GM23338 (cell line): ENCODE measurements at regions not wholly inside any gene's neighbourhood (a gene's known extent, or its start where the extent isn't known, plus 50 kb on each side); places are given as distances from the start of the nearest gene placed in this dataset.
"Not testable (repeated sequence)": the region's sequence is repeated elsewhere in the genome, so short reads cannot be mapped to it uniquely, and the experiment has no call there.

Experiments used
- ATAC-seq: fragments of 200-7000 bp; cut with Tn5 transposase; 3 replicates; pipeline ENCODE4 v1.9.1; 2020
- DNase-seq: peaks from one replicate; pipeline ENCODE4 v3.0.0-alpha.2; 2015; ENCODE audit warnings: low spot score
- H2AFZ ChIP-seq: fragments of 200-600 bp; sonication (generic); 2 replicates; pipeline ENCODE4 v1.8.0; 2016; ENCODE audit warnings: antibody characterized with exemption, mild to moderate bottlenecking, moderate library complexity
- H3F3A ChIP-seq: fragments of 200-600 bp; sonication (generic); replicated peaks from 2 replicates; pipeline ENCODE4 v1.8.0; 2017; ENCODE audit warnings: antibody characterized with exemption, mixed run types, low read depth
- H3K27ac ChIP-seq: fragments of 200-600 bp; sonication (generic); 2 replicates; pipeline ENCODE4 v1.6.1; 2016; ENCODE audit warnings: low read depth
- H3K27me3 ChIP-seq: fragments of 200-600 bp; sonication (generic); 2 replicates; pipeline ENCODE4 v1.8.0; 2016; ENCODE audit warnings: mild to moderate bottlenecking, mixed run types, moderate library complexity; ENCODE audit not compliant: insufficient read depth
- H3K36me3 ChIP-seq: fragments of 200-600 bp; sonication (generic); 2 replicates; pipeline ENCODE4 v1.8.0; 2016; ENCODE audit warnings: mild to moderate bottlenecking; ENCODE audit not compliant: insufficient read depth
- H3K4me1 ChIP-seq: fragments of 200-600 bp; sonication (generic); 2 replicates; pipeline ENCODE4 v1.8.0; 2016; ENCODE audit warnings: mild to moderate bottlenecking, moderate library complexity; ENCODE audit not compliant: insufficient read depth
- H3K4me2 ChIP-seq: fragments of 200-600 bp; sonication (generic); 2 replicates; pipeline ENCODE4 v1.7.1; 2017; ENCODE audit warnings: mixed run types
- H3K4me3 ChIP-seq: fragments of 200-600 bp; sonication (generic); 2 replicates; pipeline ENCODE4 v1.6.1; 2016; ENCODE audit warnings: mixed run types
- H3K79me2 ChIP-seq: fragments of 200-600 bp; sonication (generic); replicated peaks from 2 replicates; pipeline ENCODE4 v1.8.0; 2017; ENCODE audit warnings: mild to moderate bottlenecking; ENCODE audit not compliant: insufficient read depth
- H3K9me2 ChIP-seq: fragments of 200-600 bp; sonication (generic); 2 replicates; pipeline ENCODE4 v1.8.0; 2017; ENCODE audit not compliant: insufficient read depth
- H4K20me1 ChIP-seq: fragments of 200-600 bp; sonication (generic); replicated peaks from 2 replicates; pipeline ENCODE4 v1.8.0; 2017; ENCODE audit warnings: mild to moderate bottlenecking; ENCODE audit not compliant: insufficient read depth
- H3K27ac Mint-ChIP-seq: 2 replicates; pipeline ENCODE4 v1.8.0; 2020; ENCODE audit warnings: inconsistent platforms, mild to moderate bottlenecking, moderate library complexity, mixed read lengths
- H3K27me3 Mint-ChIP-seq: 3 replicates; pipeline ENCODE4 v1.8.0; 2022; ENCODE audit warnings: low read depth, mild to moderate bottlenecking, moderate library complexity, mixed read lengths, inconsistent platforms; ENCODE audit not compliant: insufficient read depth, poor library complexity
- H3K36me3 Mint-ChIP-seq: 3 replicates; pipeline ENCODE4 v1.8.0; 2021; ENCODE audit warnings: low read depth, mild to moderate bottlenecking, inconsistent platforms, moderate library complexity, mixed read lengths
- H3K4me1 Mint-ChIP-seq: 3 replicates; pipeline ENCODE4 v1.8.0; 2020; ENCODE audit warnings: mild to moderate bottlenecking, inconsistent platforms, mixed read lengths
- H3K4me3 Mint-ChIP-seq: 3 replicates; pipeline ENCODE4 v1.8.0; 2021; ENCODE audit warnings: moderate library complexity, mild to moderate bottlenecking, inconsistent platforms, mixed read lengths
- H3K9me3 Mint-ChIP-seq: 3 replicates; pipeline ENCODE4 v1.8.0; 2020; ENCODE audit warnings: moderate library complexity, mild to moderate bottlenecking, inconsistent platforms, mixed read lengths

DNA sequence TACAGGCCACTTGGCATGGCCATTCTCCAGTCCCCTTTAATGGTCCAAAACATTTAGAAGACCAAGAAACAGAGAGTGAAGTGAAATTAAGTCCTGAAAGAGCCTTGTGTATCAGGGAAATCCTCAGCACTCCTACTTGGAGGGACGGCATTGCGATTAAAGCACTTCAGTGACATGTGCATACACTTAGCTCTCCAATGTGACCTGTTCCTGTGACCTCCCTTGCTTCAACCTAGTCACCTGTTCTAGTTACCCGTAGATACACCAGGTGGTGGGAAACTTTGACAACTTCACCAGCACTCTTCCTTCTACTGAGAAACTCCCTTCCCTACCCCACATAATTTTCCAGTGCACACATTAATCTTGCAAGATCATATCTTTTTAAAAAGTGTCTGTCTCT, 785.3 kb downstream of the TTLL7 start:
- DNase-seq, H3K4me3 ChIP-seq, H3K27me3 ChIP-seq, H3K36me3 ChIP-seq, H3K36me3 Mint-ChIP-seq, H2AFZ ChIP-seq, H3K4me2 ChIP-seq, H3K79me2 ChIP-seq, H3K27me3 Mint-ChIP-seq, H3K9me3 Mint-ChIP-seq, H4K20me1 ChIP-seq, H3K4me3 Mint-ChIP-seq, H3F3A ChIP-seq, H3K9me2 ChIP-seq, H3K27ac ChIP-seq, ATAC-seq, H3K27ac Mint-ChIP-seq: not testable (repeated sequence)
- peaks cover 17% of the 10 kb centered on the region for H3K4me1 Mint-ChIP-seq
- H3K4me1 ChIP-seq, result peaks cover 21% of the 10 kb centered on the region

DNA sequence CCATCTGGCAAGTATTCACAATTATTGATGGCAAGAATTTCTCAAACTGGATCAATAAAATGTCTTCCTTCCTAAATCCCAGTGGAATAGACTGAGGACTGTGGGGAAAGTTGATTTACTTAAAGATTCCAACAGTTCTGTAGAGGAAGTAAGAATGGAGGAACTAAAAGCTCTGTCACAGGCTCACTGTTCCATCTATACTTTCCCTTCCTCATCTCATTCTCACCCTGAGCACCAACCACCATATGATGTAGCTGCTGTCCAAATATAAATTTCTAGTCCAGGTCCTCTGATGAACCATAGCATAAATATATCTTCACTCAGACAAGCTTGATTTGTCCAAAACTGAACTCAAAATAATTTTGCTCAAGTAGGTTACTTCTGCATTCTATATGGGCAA, 786.9 kb downstream of the TTLL7 start:
- not testable (repeated sequence) for H3K27me3 ChIP-seq, DNase-seq, H3K4me3 Mint-ChIP-seq, H3K4me3 ChIP-seq, H3K9me2 ChIP-seq, H2AFZ ChIP-seq, H3K79me2 ChIP-seq, H3K36me3 Mint-ChIP-seq, H3K4me2 ChIP-seq, H3F3A ChIP-seq, H4K20me1 ChIP-seq, ATAC-seq, H3K27me3 Mint-ChIP-seq, H3K27ac ChIP-seq, H3K27ac Mint-ChIP-seq, H3K36me3 ChIP-seq, H3K9me3 Mint-ChIP-seq
- peaks cover 13% of the 10 kb centered on the region for H3K4me1 ChIP-seq
- peaks cover 16% of the 10 kb centered on the region for H3K4me1 Mint-ChIP-seq

DNA sequence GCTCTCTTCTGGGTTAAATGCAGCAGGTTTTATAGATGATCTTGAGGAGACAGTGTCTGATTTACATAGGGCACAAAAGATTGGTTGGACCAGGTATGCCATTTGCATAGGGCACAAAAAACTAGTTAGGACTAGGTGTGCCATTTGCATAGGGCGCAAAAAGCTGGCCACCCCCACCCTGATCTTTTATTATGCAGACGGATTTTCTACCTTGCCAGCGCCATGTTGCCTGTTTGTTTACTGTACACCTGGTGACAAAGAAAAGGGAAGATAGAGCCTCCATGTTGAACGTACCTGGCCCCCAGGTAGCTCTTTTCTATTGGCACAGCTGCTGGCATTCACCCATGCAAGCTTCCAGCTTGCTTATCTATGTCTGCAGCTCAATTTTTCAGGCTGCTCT, 790.4 kb downstream of the TTLL7 start:
- H3K9me3 Mint-ChIP-seq, H3K27me3 ChIP-seq, H3F3A ChIP-seq, H3K36me3 ChIP-seq, H3K4me3 Mint-ChIP-seq, H3K9me2 ChIP-seq, H4K20me1 ChIP-seq, H3K36me3 Mint-ChIP-seq, H3K79me2 ChIP-seq, H3K27me3 Mint-ChIP-seq, H3K4me3 ChIP-seq, H2AFZ ChIP-seq: not testable (repeated sequence)
- peaks cover 10% of the 10 kb centered on the region for H3K4me1 ChIP-seq
- H3K27ac ChIP-seq, result peak overlapping the region; percentile 94
- H3K27ac Mint-ChIP-seq, result peak overlapping the region; percentile 80; the same call in 1 of the 2 replicates
- ATAC-seq, result peak; percentile 87
- peaks cover 11% of the 10 kb centered on the region; the same call in 2 of the 3 replicates for H3K4me1 Mint-ChIP-seq
- H3K4me2 ChIP-seq, result peak overlapping the region; percentile 56; the same call in 1 of the 2 replicates
- DNase-seq, result peak; percentile 49

DNA sequence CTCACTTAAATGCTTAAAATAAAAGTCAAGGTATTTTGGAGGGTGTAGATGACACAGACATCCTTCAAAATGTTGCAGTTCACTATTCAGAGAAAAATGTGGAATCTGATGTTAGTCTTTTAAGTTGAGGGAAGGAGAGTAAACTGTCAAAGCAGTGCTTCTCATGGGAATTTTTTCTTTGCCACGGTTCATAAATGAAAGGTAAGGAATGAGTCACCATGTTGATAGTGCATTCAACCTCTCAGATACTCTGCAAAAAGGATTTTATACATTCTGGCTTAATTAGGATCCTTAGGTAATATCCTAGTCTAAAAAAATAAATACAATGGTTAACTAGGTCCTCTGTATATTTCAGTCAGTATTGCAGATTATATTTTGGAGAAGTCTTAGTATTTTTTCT, 804.3 kb downstream of the TTLL7 start:
- not testable (repeated sequence) for H3K4me2 ChIP-seq, H3K4me1 ChIP-seq, H3K36me3 ChIP-seq, H3K4me3 ChIP-seq, ATAC-seq, H3K4me3 Mint-ChIP-seq, H3K27me3 ChIP-seq, H3K36me3 Mint-ChIP-seq, H3K27ac Mint-ChIP-seq, H2AFZ ChIP-seq, H3K79me2 ChIP-seq, H3K27ac ChIP-seq, H4K20me1 ChIP-seq, H3K4me1 Mint-ChIP-seq, H3K9me2 ChIP-seq, DNase-seq, H3K27me3 Mint-ChIP-seq, H3K9me3 Mint-ChIP-seq, H3F3A ChIP-seq

DNA sequence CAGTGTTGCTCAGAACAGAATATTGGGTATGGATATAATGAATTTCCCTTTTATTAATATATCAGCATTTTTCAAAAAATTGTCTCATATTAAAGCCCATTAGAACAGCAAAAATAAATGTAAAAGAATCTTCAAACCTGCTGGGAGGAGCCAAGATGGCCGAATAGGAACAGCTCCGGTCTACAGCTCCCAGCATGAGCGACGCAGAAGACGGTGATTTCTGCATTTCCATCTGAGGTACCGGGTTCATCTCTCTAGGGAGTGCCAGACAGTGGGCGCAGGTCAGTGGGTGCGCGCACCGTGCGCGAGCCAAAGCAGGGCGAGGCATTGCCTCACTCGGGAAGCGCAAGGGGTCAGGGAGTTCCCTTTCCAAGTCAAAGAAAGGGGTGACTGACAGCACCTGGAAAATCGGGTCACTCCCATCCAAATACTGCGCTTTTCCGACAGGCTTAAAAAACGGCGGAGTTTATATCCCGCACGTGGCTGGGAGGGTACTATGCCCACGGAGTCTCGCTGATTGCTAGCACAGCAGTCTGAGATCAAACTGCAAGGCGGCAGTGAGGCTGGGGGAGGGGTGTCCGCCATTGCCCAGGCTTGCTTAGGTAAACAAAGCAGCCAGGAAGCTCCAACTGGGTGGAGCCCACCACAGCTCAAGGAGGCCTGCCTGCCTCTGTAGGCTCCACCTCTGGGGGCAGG, 816.8 kb downstream of the TTLL7 start:
- not testable (repeated sequence) for ATAC-seq, H3K9me2 ChIP-seq, H3K27ac ChIP-seq, H3K27me3 ChIP-seq, H3K4me1 Mint-ChIP-seq, H3K4me1 ChIP-seq, H3F3A ChIP-seq, H2AFZ ChIP-seq, H3K27me3 Mint-ChIP-seq, H3K9me3 Mint-ChIP-seq, H4K20me1 ChIP-seq, H3K79me2 ChIP-seq, H3K36me3 Mint-ChIP-seq, H3K36me3 ChIP-seq
- Mint-ChIP-seq H3K4me3 (peak overlapping the region; percentile 50), H3K27ac (peak overlapping the region; percentile 89; the same call in 1 of the 2 replicates)
- peak overlapping the region; percentile 40 for H3K4me3 ChIP-seq
- peak; percentile 9 for DNase-seq
- peak overlapping the region; percentile 75 for H3K4me2 ChIP-seq

DNA sequence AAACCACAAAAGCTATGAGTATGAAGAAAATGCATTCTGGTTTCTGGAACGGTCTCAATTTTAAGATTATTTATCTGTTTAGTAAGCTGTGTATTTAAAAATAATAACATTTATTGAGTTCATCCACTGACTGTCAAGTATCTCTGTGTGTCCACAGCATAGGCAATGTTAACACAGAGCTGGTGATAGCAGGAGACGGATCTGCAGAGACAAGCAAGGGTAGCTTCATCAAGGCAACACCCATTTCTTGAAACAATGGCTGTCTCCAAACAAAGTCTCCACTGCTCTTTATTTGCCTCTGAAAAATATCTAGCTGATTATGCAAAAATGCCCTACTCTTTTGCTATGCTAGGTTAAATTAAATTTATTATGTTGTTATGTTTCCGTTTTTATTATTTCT, 818.3 kb downstream of the TTLL7 start:
- H3K27ac Mint-ChIP-seq, H3K4me2 ChIP-seq, H3K27me3 Mint-ChIP-seq, H3F3A ChIP-seq, H3K36me3 ChIP-seq, H3K9me2 ChIP-seq, H3K36me3 Mint-ChIP-seq, H3K79me2 ChIP-seq, DNase-seq, H3K4me1 Mint-ChIP-seq, H3K9me3 Mint-ChIP-seq, ATAC-seq, H2AFZ ChIP-seq, H3K27ac ChIP-seq, H3K4me3 Mint-ChIP-seq, H3K4me3 ChIP-seq, H3K4me1 ChIP-seq, H3K27me3 ChIP-seq, H4K20me1 ChIP-seq: not testable (repeated sequence)

DNA sequence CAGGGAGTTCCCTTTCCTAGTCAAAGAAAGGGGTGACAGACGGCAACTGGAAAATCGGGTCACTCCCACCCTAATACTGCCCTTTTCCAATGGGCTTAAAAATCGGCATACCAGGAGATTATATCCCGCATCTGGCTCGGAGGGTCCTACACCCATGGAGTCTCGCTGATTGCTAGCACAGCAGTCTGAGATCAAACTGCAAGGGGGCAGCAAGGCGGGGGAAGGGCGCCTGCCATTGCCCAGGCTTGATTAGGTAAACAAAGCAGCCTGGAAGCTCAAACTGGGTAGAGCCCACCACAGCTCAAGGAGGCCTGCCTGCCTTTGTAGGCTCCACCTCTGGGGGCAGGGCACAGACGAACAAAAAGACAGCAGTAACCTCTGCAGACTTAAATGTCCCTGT, 831.3 kb downstream of the TTLL7 start:
- not testable (repeated sequence) for DNase-seq, H3K79me2 ChIP-seq, H3K4me3 Mint-ChIP-seq, ATAC-seq, H3K27me3 ChIP-seq, H3K4me1 Mint-ChIP-seq, H2AFZ ChIP-seq, H3K27me3 Mint-ChIP-seq, H3K36me3 ChIP-seq, H3K9me2 ChIP-seq, H3K4me2 ChIP-seq, H4K20me1 ChIP-seq, H3F3A ChIP-seq, H3K4me3 ChIP-seq, H3K4me1 ChIP-seq, H3K27ac Mint-ChIP-seq, H3K27ac ChIP-seq
- Mint-ChIP-seq H3K9me3 (peaks cover 24% of the 10 kb centered on the region; the same call in 2 of the 3 replicates), H3K36me3 (peaks cover 12% of the 10 kb centered on the region; the same call in 2 of the 3 replicates)
